DMS 273 treated with DMSO at 0.1 percent for 48 hours (cell line): ENCODE measurements at regions not wholly inside any gene's neighbourhood (a gene's known extent, or its start where the extent isn't known, plus 50 kb on each side); places are given as distances from the start of the nearest gene placed in this dataset.
"Not testable (repeated sequence)": the region's sequence is repeated elsewhere in the genome, so short reads cannot be mapped to it uniquely, and the experiment has no call there.

Experiments used
- DNase-seq: peaks from one replicate; lab custom pipeline; 2025; lab: John Stamatoyannopoulos, UW

DNA sequence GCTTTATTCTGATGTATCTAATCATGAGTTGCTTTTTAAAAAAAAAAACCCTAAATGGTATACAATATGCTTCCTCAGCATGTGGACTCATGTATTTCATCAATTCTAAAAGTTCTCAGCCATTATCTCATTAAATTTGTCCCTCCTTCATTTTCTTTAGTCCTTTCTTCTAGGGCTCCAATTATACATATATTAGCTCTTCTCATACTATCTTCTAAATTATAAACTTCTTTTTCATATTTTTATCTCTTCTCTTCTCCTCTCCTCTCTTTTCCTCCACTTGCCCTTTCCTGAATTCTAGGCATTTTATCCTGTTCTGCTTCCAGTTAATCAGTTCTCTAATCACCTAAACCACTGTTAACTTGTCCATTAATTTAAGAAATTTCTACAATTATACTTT is 55.0 kb upstream of the IL33 start:
- no peak for DNase-seq

DNA sequence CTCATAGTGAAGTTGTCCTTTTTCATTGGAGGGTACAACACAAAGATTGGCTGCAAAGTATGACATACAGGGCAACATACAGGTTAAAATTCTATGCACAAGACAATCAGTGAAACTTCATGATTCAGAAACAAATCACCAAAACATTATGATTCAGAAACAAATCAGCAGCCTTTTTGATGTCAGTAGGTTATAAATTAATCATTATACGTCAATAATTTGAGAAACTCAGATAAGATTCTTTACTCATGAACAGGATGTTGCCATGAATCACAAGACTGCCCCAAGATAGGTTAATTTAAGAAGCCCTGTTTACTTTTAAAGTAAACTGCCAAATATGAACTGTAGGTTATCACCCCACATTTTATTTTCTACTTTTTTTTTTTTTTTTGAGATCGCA is 62.2 kb upstream of the IL33 start:
- no peak for DNase-seq

DNA sequence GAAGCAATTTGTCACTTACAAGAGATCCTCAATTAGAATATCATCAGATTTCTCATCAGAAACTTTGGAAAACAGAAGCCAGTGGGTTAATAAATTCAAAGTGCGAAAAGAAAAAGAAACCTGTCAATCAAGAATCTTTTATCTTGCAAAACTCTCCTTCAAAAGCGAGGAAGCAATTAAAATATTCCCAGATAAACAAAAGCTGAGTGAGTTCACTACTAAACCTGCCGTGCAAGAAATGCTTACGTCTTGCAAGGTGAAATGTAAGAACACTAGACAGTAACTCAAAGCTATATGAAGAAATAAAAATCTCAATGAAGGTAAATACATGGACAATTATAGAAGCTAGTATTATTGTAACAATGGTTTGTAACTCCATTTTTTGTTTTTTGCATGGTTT is 62.8 kb upstream of the IL33 start:
- DNase-seq = no peak

DNA sequence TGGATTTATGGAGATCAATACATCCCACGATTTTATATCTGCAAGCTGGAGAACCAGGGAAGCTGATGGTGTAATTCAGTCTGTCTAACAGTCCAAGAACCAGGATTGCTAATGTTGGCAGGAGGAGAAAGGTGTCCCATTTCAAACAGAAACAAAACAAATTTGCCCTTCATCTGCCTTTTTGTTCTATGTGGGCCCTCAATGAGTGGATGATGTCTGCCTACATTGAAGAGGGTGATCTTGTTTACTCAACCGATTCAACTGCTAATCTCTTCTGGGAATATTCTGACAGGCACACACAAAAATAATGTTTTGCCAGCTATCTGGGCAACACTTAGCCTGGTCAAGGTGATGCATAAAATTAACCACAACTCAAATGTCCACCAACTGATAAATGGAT is 65.1 kb upstream of the IL33 start:
- no peak for DNase-seq

DNA sequence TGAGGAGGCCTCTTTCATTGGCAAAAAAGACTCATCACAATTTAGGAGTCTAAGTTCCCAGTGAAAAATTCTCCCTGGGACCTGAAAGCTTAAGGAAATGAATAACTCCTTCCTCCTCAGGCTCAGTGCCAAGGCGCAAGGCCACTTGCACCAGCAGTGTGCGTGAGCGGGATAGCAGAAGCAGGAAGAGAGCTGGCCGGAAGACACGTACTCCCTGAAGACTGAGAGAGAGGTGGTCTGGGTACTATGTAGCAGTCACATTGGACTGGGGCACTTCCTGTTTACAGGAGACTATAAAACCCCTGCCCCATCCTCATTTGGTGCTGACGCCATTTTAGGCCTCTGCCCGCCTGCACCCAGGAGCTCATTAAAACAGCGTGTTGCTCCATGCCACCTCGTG is 66.3 kb upstream of the IL33 start:
- DNase-seq = no peak

DNA sequence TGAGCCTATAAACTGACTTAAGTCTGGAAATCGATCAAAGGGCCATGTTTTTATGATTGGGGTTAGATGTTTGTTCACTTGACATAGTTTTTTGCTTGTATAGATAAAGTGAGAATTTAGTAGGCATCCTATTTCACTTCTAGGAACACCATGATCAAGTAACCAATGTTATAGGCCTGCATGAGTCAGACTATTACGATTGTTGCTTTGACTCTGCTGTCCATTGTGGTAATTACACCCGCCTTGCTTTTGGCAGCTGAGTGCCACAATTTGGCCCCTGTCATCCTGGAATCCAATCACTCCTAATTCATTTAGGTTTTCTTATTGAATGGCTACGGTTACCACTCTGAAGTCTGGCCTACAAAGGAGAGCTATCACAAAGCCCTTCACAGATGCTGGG is 67.8 kb upstream of the IL33 start:
- no peak for DNase-seq

DNA sequence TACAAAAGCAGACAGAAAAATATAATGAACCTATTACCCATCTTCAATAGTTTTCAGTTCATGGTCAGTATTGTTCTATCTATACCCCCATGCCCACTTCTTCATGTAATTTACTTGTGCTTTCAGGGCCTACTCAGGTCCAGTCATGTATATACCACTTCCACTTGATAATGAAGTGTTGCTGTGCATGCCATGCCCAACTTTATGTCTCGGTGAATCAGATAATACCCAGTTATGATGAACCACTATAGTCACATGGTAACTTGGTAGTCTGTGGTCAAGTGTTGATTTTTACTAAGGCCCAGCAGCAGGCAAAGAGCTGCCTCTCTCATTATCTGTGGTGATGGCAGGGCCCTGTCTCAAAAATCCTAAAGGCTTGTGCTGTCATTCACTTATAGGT is 70.7 kb upstream of the IL33 start:
- no peak for DNase-seq

DNA sequence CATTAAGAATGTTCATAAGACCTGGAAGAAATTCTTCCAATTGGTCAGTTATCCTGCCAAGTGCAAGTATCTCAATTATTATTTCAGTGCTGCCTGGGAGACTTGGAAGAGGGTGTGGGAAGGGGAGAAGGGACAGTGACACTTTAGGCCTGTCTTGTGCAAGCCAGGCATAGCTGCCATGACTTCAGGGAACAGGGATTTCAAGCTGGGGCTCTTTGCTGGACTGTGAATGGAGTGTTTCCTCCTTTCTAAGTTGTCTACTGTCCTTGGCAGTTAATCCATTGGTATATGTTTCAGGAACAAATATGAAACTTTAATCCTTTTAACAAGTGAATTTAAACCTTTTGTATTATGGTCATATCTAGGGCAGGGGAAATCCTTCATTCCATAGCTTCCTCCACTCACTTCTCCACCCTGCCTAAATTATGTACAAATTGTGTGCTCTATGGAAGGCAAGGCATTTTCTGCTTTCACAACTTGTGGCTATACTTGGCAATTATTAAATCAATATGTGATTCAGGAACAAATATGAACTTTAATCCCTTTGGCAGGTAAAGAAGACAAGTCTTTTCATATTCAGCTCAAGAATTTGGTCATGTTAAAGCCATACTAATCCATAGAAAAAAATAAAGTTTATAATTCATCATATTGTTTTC is 72.7 kb upstream of the IL33 start:
- DNase-seq = no peak

DNA sequence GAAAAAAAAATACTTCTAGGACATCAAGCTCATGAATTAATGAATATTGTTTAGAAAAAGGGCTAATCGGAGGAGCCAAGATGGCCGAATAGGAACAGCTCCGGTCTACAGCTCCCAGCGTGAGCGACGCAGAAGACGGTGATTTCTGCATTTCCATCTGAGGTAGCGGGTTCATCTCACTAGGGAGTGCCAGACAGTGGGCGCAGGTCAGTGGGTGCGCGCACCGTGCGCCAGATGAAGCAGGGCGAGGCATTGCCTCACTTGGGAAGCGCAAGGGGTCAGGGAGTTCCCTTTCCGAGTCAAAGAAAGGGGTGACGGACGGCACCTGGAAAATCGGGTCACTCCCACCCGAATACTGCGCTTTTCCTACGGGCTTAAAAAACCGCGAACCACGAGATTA is 79.8 kb upstream of the IL33 start:
- DNase-seq = not testable (repeated sequence)

DNA sequence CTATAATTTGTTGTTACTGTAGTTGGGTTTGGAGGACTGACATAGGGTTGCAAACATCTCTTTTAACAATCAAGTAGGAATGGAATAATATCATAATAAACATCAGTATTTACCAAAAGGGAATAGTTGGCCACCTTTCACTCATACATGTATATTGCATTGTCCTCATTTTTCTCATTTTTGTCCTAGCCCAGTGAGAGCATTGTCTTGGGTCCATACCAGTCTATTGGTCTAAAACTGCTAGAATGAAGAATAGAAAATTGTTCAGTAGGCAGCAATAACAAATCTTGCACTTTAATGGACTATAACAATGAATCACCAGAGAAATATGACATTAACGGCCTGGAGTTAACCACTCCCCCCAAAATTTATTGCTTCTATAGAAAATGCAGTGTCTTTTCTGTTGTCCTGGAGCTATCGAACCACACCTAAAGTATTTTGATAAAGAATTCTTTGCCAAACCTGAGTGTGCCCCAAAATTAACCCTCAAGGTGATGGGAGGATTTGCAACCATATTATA is 80.9 kb upstream of the IL33 start:
- DNase-seq = no peak

DNA sequence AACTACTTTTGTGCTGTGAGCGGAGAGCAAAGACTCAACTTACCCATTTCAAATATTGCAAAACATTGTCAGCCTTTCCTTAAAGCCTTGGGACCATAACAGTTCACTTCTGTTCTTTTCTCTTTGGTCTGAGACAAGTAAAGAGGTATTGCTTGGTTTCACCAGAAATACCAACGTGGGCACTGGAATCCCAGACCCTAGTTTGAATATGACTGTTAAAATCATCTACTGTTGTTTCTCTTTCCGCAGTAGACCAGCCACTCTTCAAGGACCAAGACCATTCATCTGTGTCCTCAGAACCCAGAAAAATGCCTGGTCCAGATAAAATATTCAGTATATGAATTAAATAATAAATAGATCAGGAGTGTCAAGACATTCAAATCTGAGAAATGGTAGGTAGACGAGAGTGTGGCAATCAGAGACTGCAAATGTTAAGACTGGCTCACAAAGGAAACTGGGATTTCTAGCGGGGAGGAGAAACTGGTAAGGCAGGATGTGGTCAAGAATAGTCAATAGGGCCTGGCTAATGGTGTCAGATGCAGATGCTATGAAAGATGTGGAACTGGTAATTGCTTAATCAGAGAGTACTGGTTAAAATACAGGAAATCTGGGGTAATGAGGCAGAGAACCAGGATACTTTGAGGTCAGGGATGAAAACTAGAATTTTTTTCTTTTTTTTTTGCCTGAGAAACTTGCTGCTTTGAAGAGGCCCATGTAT is 82.1 kb upstream of the IL33 start:
- no peak for DNase-seq

DNA sequence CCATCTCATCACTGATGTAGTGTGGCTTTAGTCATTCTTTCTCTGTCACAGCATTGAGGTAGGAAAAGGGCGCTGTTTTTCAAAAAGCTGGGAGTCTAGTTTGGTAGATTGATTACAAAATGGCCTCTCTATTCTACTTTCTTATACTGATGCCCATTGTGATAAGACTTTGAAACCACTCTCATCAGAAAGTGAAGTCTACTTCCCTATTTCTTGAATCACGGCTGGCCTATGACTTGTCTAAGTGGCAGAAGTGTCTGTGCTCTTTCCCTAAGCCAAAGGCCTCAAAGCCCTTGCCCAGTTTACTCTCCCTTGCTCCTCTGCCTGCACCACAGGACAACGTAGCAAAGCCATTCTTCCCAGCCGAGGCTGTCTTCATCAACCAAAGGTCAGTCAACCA is 83.0 kb upstream of the IL33 start:
- no peak for DNase-seq

DNA sequence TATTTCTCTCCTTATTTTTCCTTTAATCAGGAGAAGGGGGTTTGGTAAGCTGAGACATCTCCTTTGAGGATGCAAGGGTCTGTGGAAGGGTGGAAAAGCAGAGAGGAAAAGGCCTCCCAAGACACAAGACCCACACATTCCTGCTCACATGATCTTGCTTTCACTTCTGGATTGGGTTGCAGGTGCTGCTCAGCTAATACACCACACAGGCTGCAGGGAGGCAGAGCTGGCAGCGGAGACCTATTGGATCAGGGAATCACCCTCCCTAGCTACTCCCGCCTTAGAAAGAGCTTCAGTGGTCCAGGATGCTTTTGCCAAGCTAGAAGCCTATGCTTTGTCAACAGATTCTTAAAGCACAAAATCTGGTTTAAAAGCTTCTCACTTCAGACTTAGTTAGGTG is 87.6 kb upstream of the IL33 start:
- no peak for DNase-seq

GRCh38 chr9:6126377-6126776 is 89.2 kb upstream of the IL33 start:
- no peak for DNase-seq

DNA sequence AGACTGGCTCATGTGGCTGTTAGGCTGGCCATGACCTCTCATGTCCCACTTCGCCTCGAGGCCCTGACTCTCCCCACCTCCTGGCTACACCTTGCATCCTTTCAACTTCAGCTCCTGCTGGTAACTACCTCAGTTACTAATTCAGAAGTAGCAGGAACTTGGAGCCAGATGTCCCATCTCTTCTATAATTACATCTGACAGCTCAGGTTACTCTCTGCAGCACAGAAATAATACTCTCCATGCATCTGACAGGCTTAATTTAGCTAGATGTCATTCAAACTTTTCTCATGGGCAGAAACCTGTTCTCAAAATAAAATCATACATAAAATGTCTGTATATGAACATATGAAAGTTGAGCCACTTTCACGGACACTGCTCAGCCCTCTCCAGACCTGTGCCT is 92.2 kb upstream of the IL33 start:
- peak; percentile 76 for DNase-seq

GRCh38 chr9:6121707-6122106 is 93.9 kb upstream of the IL33 start:
- no peak for DNase-seq

DNA sequence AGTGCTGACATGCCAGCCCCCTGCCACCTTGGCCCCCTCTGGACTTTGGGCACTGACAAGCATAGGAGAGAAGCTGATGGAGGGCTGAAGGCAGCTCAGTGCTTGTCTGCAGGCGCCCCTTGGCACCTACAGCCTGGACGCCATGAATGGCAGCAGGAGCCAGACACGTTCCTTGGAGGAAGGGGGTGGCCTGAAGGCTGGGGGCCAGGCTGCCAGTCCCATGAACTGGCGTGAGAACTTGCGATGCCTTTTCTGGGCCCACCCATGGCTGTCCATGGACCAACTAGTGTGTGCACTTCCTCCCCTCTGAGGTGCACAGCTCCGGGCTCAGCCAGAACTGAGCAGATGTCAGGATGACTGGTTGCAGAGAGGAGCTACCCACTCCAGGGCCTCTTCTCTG is 99.0 kb upstream of the RANBP6 start:
- DNase-seq = no peak

DNA sequence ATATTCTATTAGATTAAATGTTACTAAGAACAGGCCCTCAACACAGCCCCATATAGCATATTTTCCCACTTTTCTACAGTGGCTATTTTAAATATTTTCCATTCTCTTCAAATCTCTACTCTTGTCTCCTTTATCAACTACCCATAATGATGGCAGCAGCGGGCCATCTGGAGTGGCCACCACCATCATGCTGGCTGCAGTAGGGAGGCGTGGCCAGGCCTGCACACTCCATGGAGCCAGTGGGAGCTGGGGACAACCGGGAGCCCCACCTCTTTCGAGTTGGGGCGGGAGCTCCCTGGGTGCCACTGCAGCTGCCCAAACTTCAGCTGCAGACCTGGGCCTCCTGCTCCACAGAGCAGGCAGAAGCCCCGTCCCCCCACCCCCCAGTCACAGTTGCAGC is 98.4 kb upstream of the RANBP6 start:
- DNase-seq = no peak

GRCh38 chr9:6113312-6113711 is 97.9 kb upstream of the RANBP6 start:
- no peak for DNase-seq

DNA sequence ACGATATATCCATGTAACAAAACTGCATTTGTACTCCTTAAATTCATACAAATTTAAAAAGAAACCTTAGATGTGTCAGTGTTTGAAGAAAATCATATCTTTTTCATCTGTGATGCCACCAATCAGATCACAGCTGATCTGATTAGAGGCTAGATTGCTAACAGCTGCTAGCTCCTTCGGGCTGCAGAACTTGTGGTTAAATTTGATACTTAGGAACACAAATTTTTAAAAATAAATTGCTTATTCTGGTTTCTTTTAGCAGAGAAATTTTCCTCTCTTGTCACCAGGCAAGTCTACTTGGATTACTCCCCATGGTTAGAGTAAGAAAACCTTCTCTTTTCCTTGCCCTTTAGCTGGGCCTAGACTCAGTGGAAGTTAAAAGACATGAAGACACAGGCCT is 94.6 kb upstream of the RANBP6 start:
- no peak for DNase-seq

DNA sequence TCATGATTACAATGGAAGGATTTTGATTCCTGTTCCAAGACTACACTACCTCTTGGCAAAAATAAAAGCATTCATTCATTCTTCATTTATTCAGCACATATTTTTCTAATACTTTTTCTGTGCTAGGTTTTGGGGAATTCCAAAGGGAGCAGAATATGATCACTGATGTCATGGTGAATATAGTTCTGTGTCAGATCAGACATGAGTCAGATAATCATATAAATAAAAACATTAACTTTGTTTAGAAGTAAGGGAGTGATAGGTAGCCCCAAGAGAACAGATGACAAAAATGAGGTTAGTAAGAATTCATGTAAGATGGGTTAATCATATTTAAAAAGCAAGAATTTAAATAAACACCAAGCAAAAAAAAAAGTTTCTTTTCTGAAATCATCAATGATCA is 94.1 kb upstream of the RANBP6 start:
- DNase-seq = no peak

GRCh38 chr9:6106711-6107339 is 91.4 kb upstream of the RANBP6 start:
- DNase-seq = peak; percentile 14

DNA sequence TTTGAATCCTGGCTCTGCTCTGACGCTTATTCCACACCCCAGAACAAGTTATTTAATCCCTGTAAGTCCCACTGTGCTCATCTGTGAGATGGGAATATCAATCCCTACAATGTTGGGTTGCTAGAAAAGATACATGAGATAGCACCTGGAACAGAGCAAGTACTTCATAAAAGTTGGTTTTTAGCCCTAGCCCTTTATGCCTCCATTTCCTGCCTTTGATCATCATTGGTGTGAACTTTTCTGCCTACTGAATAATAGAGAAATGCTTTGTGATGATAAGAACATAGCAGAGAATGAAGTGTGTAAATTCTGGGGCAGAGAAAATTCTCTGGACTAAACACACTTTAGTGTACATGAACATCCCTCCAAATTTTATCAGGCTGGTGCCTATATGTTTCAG is 90.3 kb upstream of the RANBP6 start:
- no peak for DNase-seq
